ENCODE measurements at regions not wholly inside any gene's neighbourhood (a gene's known extent, or its start where the extent isn't known, plus 50 kb on each side); places are given as distances from the start of the nearest gene placed in this dataset.

DNA sequence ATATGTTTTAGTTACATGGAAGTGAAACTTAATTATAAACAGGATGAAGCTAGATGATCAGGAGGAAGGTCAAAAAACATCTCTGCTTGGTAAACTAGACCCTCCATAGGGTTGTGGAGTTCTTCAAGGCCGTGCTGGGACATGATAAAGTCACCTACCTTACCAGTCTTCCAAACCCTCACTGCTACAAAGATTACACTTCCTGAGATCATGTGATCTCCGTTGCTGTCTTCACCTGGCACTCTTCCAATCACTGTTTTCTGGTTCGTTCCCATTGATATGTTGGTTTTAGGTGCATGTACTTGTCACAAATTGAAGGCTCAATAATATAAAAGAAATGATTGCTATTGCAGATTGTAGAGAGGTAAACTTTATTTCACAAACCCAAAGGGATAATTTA is 161.5 kb upstream of the MAN1A1 start:
- no peaks in the 10 kb centered on the region for H3K79me2 ChIP-seq (ENCODE audit: control insufficient read depth, insufficient read depth, low read length)
- DNase-seq (ENCODE audit: low read depth in 2 of 2): no peak
- H4K20me1 ChIP-seq (ENCODE audit: control insufficient read depth, extremely low read depth, insufficient read depth, low read length): no peaks in the 10 kb centered on the region
- H3K9ac ChIP-seq (ENCODE audit: insufficient read depth, low read length): no peak overlapping the region
- H3K27me3 ChIP-seq (ENCODE audit: control insufficient read depth, insufficient read depth, low read length): no peaks in the 10 kb centered on the region
- no peaks in the 10 kb centered on the region for H3K9me3 ChIP-seq (ENCODE audit: control insufficient read depth, insufficient read depth, low read depth, low read length)
- H3K4me1 ChIP-seq (ENCODE audit: control insufficient read depth, extremely low read depth, insufficient read depth, low read length): no peaks in the 10 kb centered on the region
- H3K4me3 ChIP-seq (replicated peaks in 1 of 4; ENCODE audit: control extremely low read depth in 1 of 4, insufficient read depth in 1 of 4, low read depth in 3 of 4, low read length in 4 of 4): no peak overlapping the region
- no peak overlapping the region for H2AFZ ChIP-seq (ENCODE audit: low read length)
- no peak overlapping the region for H3K27ac ChIP-seq (ENCODE audit: insufficient read depth, low read length)
- no peak overlapping the region for H3K4me2 ChIP-seq (ENCODE audit: extremely low read depth, insufficient read depth, low read length)
- TF ChIP-seq, protein P1, sequence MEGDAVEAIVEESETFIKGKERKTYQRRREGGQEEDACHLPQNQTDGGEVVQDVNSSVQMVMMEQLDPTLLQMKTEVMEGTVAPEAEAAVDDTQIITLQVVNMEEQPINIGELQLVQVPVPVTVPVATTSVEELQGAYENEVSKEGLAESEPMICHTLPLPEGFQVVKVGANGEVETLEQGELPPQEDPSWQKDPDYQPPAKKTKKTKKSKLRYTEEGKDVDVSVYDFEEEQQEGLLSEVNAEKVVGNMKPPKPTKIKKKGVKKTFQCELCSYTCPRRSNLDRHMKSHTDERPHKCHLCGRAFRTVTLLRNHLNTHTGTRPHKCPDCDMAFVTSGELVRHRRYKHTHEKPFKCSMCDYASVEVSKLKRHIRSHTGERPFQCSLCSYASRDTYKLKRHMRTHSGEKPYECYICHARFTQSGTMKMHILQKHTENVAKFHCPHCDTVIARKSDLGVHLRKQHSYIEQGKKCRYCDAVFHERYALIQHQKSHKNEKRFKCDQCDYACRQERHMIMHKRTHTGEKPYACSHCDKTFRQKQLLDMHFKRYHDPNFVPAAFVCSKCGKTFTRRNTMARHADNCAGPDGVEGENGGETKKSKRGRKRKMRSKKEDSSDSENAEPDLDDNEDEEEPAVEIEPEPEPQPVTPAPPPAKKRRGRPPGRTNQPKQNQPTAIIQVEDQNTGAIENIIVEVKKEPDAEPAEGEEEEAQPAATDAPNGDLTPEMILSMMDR (conservative IDR thresholded peaks at IDR 0.05 in 1 of 2, IDR thresholded peaks at IDR 0.05 in 1 of 2; ENCODE audit: low read depth in 1 of 2, low read length in 2 of 2): no peak
- TF ChIP-seq EZH2 (IDR thresholded peaks at IDR 0.05; ENCODE audit: low read length, missing control alignments): no peak
- H3K36me3 ChIP-seq (ENCODE audit: control insufficient read depth, insufficient read depth, low read length): no peaks in the 10 kb centered on the region

DNA sequence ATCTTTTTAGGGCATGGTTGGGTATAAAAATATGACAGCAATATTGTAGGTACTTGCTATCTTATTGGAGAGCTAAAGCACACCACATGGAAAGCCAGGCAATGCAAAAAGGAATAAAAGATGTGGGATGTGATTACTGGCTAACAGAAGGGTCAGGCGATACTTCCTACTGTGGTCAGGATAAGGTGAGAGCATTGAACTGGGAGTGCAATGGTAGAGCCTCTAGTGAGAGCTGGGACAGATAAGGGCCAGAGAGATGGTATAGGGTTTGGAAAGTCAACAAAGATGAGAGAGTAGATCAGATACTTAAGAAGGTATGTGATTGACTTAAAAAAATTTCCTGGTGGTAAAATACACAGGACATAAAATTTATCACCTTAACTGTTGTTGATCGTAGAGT is 160.7 kb upstream of the MAN1A1 start:
- Histone ChIP-seq H3K27me3 (ENCODE audit: control insufficient read depth, insufficient read depth, low read length) (no peaks in the 10 kb centered on the region), H3K4me2 (ENCODE audit: extremely low read depth, insufficient read depth, low read length) (no peak overlapping the region)

DNA sequence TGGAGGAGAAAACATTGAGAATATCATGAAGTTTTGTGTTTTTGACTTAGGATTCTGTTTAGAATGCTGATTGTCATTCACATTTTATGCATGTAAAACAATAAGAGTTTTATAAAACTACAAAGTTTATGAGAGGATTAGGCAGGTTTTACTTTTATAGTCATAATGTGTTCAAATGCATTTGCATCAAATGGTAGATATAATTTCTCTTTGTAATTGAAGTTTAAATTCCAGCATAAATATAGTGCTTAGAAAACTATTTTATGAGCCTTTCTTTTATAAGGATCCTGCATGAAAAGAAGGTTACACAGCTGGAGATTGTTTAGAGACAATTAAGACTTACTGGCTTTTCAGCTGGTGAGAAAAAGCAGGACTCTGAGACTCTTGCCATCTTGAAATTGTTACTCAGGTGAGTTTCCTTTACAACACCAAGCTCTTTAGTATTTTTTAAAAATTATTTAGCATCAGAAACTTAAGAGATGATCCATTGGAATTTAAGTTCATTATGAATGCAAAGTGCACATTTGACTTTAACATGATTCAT is 157.1 kb upstream of the MAN1A1 start:
- Histone ChIP-seq H3K4me1 (ENCODE audit: control insufficient read depth, extremely low read depth, insufficient read depth, low read length) (no peaks in the 10 kb centered on the region), H4K20me1 (ENCODE audit: control insufficient read depth, extremely low read depth, insufficient read depth, low read length) (no peaks in the 10 kb centered on the region), H3K4me2 (ENCODE audit: extremely low read depth, insufficient read depth, low read length) (no peak overlapping the region), H3K4me3 (replicated peaks in 1 of 4; ENCODE audit: control extremely low read depth in 1 of 4, insufficient read depth in 1 of 4, low read depth in 3 of 4, low read length in 4 of 4) (no peak overlapping the region), H3K9ac (ENCODE audit: insufficient read depth, low read length) (no peak overlapping the region), H3K27me3 (ENCODE audit: control insufficient read depth, insufficient read depth, low read length) (no peaks in the 10 kb centered on the region), H2AFZ (ENCODE audit: low read length) (no peak overlapping the region), H3K79me2 (ENCODE audit: control insufficient read depth, insufficient read depth, low read length) (no peaks in the 10 kb centered on the region), H3K9me3 (ENCODE audit: control insufficient read depth, insufficient read depth, low read depth, low read length) (no peaks in the 10 kb centered on the region), H3K36me3 (ENCODE audit: control insufficient read depth, insufficient read depth, low read length) (no peaks in the 10 kb centered on the region), H3K27ac (ENCODE audit: insufficient read depth, low read length) (no peak overlapping the region)
- TF ChIP-seq EZH2 (IDR thresholded peaks at IDR 0.05; ENCODE audit: low read length, missing control alignments): no peak
- TF ChIP-seq, protein P1 (conservative IDR thresholded peaks at IDR 0.05 in 1 of 2, IDR thresholded peaks at IDR 0.05 in 1 of 2; ENCODE audit: low read depth in 1 of 2, low read length in 2 of 2): no peak
- no peak for DNase-seq (ENCODE audit: low read depth in 2 of 2)

More for the DNA sequence above, 160.7 kb upstream of the MAN1A1 start:
- Histone ChIP-seq H4K20me1 (ENCODE audit: control insufficient read depth, extremely low read depth, insufficient read depth, low read length) (no peaks in the 10 kb centered on the region), H3K79me2 (ENCODE audit: control insufficient read depth, insufficient read depth, low read length) (no peaks in the 10 kb centered on the region), H3K36me3 (ENCODE audit: control insufficient read depth, insufficient read depth, low read length) (no peaks in the 10 kb centered on the region), H3K4me3 (replicated peaks in 1 of 4; ENCODE audit: control extremely low read depth in 1 of 4, insufficient read depth in 1 of 4, low read depth in 3 of 4, low read length in 4 of 4) (no peak overlapping the region), H3K9ac (ENCODE audit: insufficient read depth, low read length) (no peak overlapping the region), H3K4me1 (ENCODE audit: control insufficient read depth, extremely low read depth, insufficient read depth, low read length) (no peaks in the 10 kb centered on the region), H3K9me3 (ENCODE audit: control insufficient read depth, insufficient read depth, low read depth, low read length) (no peaks in the 10 kb centered on the region), H3K27ac (ENCODE audit: insufficient read depth, low read length) (no peak overlapping the region), H2AFZ (ENCODE audit: low read length) (no peak overlapping the region)
- no peak for TF ChIP-seq EZH2 (IDR thresholded peaks at IDR 0.05; ENCODE audit: low read length, missing control alignments)
- TF ChIP-seq, protein P1 (conservative IDR thresholded peaks at IDR 0.05 in 1 of 2, IDR thresholded peaks at IDR 0.05 in 1 of 2; ENCODE audit: low read depth in 1 of 2, low read length in 2 of 2): no peak
- no peak for DNase-seq (ENCODE audit: low read depth in 2 of 2)
